ENCODE measurements at regions not wholly inside any gene's neighbourhood (a gene's known extent, or its start where the extent isn't known, plus 50 kb on each side); places are given as distances from the start of the nearest gene placed in this dataset.

DNA sequence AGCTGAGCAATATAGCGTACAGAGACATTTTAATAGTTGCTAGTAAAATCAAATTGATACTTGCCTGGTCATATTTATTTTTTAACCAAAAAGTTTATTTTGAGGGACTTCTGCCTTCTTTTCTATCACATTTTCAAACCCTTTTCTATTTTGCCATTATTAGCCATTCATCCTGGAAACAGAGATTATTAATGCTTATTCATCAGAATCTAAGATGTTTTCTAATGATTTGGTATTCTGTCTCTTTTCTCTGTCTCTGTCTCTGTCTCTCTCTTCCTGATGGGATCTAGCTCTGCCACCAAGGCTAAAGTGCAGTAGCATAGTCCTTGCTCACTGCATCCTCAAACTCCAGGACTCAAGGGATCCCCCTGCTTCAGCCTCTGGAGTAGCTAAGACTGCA lies 871.3 kb upstream of the CDH8 start:
- CTCF ChIA-PET: no interaction called here
- no peak for TF ChIP-seq CTCF (IDR thresholded peaks at IDR 0.05; ENCODE audit: insufficient read depth in 1 of 2, low read depth in 1 of 2, low read length in 1 of 2, severe bottlenecking in 1 of 2, unreplicated experiment in 1 of 2)

DNA sequence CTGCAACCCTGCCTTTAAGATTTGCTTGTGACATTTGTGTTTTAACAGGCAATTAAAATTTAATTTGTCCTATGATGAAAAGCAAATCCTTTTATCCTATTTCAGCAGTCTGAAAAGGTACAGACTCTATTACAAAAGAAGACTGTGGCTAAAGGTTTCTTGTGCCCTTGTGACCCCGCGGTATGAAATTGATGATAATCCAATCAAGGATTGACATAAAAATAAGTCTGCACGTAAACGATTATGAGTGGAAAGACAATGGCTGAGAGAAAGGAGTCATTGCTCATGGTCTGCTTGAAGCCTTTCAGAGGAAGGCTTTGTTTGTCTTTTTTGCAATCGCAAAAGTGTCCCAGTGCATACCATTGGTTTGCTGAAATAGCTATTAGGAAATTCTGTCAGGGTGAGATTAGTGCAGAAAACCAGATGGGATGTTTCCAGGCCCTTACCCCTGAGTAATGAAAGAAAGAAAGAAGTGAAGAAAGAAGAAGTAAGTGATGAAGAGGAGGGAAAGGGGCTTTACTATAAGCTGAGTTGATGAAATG lies 867.8 kb upstream of the CDH8 start:
- intact Hi-C loops (cut with micrococcal nuclease; ENCODE audit: unreplicated experiment): no loop called here
- POLR2A ChIA-PET: no interaction called here
- BruUV-seq (replicated peaks): no TSS peak

More for the DNA sequence above, 871.3 kb upstream of the CDH8 start:
- H3K4me1 ChIP-seq: no peaks in the 10 kb centered on the region; the same call in 1 of the 2 replicates
- no peak for DNase-seq
- no peak overlapping the region for H3K4me3 ChIP-seq (ENCODE audit: low read depth, low read length)
- intact Hi-C loops (cut with micrococcal nuclease; ENCODE audit: unreplicated experiment): no loop called here
- POLR2A ChIA-PET: no interaction called here
- no TSS peak for BruUV-seq (replicated peaks)
- Mint-ChIP-seq H3K27ac (ENCODE audit: unreplicated experiment) (no peak overlapping the region), H3K4me3 (ENCODE audit: unreplicated experiment) (no peak overlapping the region), H3K36me3 (ENCODE audit: insufficient read depth, unreplicated experiment) (no peaks in the 10 kb centered on the region), H3K27me3 (ENCODE audit: insufficient read depth, unreplicated experiment) (peaks cover 5% of the 10 kb centered on the region), H3K4me1 (ENCODE audit: low read depth, unreplicated experiment) (no peaks in the 10 kb centered on the region), H3K9me3 (ENCODE audit: unreplicated experiment) (no peaks in the 10 kb centered on the region)
- no peaks in the 10 kb centered on the region; the same call in 1 of the 2 replicates for H3K27me3 ChIP-seq (replicated peaks; ENCODE audit: control insufficient read depth, insufficient read depth, low read length)
- no peaks in the 10 kb centered on the region for H3K9me3 ChIP-seq
- H3K36me3 ChIP-seq (ENCODE audit: control insufficient read depth, insufficient read depth, low read length): no peaks in the 10 kb centered on the region

DNA sequence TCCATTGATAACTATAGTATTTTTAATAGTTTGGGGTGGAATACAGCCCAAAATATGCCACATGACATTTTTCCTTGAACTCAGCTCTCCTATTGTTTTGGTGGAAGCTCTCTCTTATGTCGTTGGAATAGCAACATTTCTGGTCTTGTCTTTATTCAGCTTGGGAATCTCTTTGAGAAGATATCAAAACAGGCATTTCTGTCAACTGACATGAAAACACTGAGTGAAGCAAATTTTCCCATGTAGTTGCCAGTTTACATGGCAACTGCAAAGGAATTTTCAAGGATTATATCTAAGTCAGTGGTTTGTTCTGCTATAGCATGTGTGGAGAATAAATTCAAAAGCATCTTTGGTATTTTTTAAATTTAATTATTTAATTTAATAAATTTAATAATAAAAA lies 863.5 kb upstream of the CDH8 start:
- no peak for DNase-seq
- H3K27me3 ChIP-seq (replicated peaks; ENCODE audit: control insufficient read depth, insufficient read depth, low read length): no peaks in the 10 kb centered on the region
- Mint-ChIP-seq H3K27ac (ENCODE audit: unreplicated experiment) (no peak overlapping the region), H3K4me1 (ENCODE audit: low read depth, unreplicated experiment) (no peaks in the 10 kb centered on the region), H3K36me3 (ENCODE audit: insufficient read depth, unreplicated experiment) (no peaks in the 10 kb centered on the region), H3K9me3 (ENCODE audit: unreplicated experiment) (no peaks in the 10 kb centered on the region), H3K27me3 (ENCODE audit: insufficient read depth, unreplicated experiment) (peaks cover 5% of the 10 kb centered on the region), H3K4me3 (ENCODE audit: unreplicated experiment) (no peak overlapping the region)
- no peak for TF ChIP-seq CTCF (IDR thresholded peaks at IDR 0.05; ENCODE audit: insufficient read depth in 1 of 2, low read depth in 1 of 2, low read length in 1 of 2, severe bottlenecking in 1 of 2, unreplicated experiment in 1 of 2)
- ChIA-PET CTCF (no interaction called here), POLR2A (no interaction called here)
- intact Hi-C loops (cut with micrococcal nuclease; ENCODE audit: unreplicated experiment): no loop called here
- no peak overlapping the region for H3K4me3 ChIP-seq (ENCODE audit: low read depth, low read length)
- no peaks in the 10 kb centered on the region; the same call in 1 of the 2 replicates for H3K4me1 ChIP-seq
- BruUV-seq (replicated peaks): no TSS peak
- H3K36me3 ChIP-seq (ENCODE audit: control insufficient read depth, insufficient read depth, low read length): no peaks in the 10 kb centered on the region
- H3K9me3 ChIP-seq: no peaks in the 10 kb centered on the region

More for the DNA sequence above, 867.8 kb upstream of the CDH8 start:
- Mint-ChIP-seq H3K9me3 (ENCODE audit: unreplicated experiment) (no peaks in the 10 kb centered on the region), H3K27ac (ENCODE audit: unreplicated experiment) (no peak overlapping the region), H3K27me3 (ENCODE audit: insufficient read depth, unreplicated experiment) (peaks cover 2% of the 10 kb centered on the region), H3K4me1 (ENCODE audit: low read depth, unreplicated experiment) (no peaks in the 10 kb centered on the region), H3K4me3 (ENCODE audit: unreplicated experiment) (no peak overlapping the region), H3K36me3 (ENCODE audit: insufficient read depth, unreplicated experiment) (no peaks in the 10 kb centered on the region)
- no peak for DNase-seq
- Histone ChIP-seq H3K4me3 (ENCODE audit: low read depth, low read length) (no peak overlapping the region), H3K27me3 (replicated peaks; ENCODE audit: control insufficient read depth, insufficient read depth, low read length) (no peaks in the 10 kb centered on the region; the same call in 1 of the 2 replicates), H3K9me3 (no peaks in the 10 kb centered on the region), H3K4me1 (no peaks in the 10 kb centered on the region; the same call in 1 of the 2 replicates), H3K36me3 (ENCODE audit: control insufficient read depth, insufficient read depth, low read length) (no peaks in the 10 kb centered on the region)
- CTCF ChIA-PET: no interaction called here
- no peak for TF ChIP-seq CTCF (IDR thresholded peaks at IDR 0.05; ENCODE audit: insufficient read depth in 1 of 2, low read depth in 1 of 2, low read length in 1 of 2, severe bottlenecking in 1 of 2, unreplicated experiment in 1 of 2)
